H54 (cell line): ENCODE measurements at regions not wholly inside any gene's neighbourhood (a gene's known extent, or its start where the extent isn't known, plus 50 kb on each side); places are given as distances from the start of the nearest gene placed in this dataset.

Source experiments
- DNase-seq: peaks from one replicate; pipeline ENCODE4 v3.0.0; 2011; ENCODE audit warnings: low spot score, mixed read lengths; ENCODE audit not compliant: insufficient read length
- FAIRE-seq: peaks from 3 replicates; lab custom pipeline; 2011; peaks lifted over from hg19 to GRCh38; lab: Jason Lieb, UNC
- POLR2A ChIP-seq: IDR thresholded peaks from 2 replicates; pipeline ENCODE4 v1.6.1; 2011; ENCODE audit warnings: low read depth, mild to moderate bottlenecking, low read length

- FAIRE-seq (no peak), DNase-seq (no peak)
- no peak for TF ChIP-seq POLR2A
Observed at GRCh38 chr3:25272090-25272489, 156.0 kb upstream of the RARB start.

GRCh38 chr3:25273582-25274171 is 154.4 kb upstream of the RARB start:
- no peak for DNase-seq
- no peak for TF ChIP-seq POLR2A
- FAIRE-seq: no peak

- no peak for FAIRE-seq
- DNase-seq: no peak
- no peak for TF ChIP-seq POLR2A
Observed at GRCh38 chr3:25277503-25277902, 150.6 kb upstream of the RARB start.

GRCh38 chr3:25281041-25281731 is 146.9 kb upstream of the RARB start:
- no peak for TF ChIP-seq POLR2A
- no peak for DNase-seq
- no peak for FAIRE-seq

GRCh38 chr3:25281732-25282126 is 146.3 kb upstream of the RARB start:
- no peak for TF ChIP-seq POLR2A
- DNase-seq (no peak), FAIRE-seq (no peak)

GRCh38 chr3:25283613-25284012 is 144.4 kb upstream of the RARB start:
- FAIRE-seq (no peak), DNase-seq (no peak)
- TF ChIP-seq POLR2A: no peak

GRCh38 chr3:25284249-25284648 is 143.8 kb upstream of the RARB start:
- no peak for TF ChIP-seq POLR2A
- FAIRE-seq (no peak), DNase-seq (no peak)

- no peak for DNase-seq
- FAIRE-seq: no peak
- no peak for TF ChIP-seq POLR2A
Observed at GRCh38 chr3:25287291-25287884, 140.7 kb upstream of the RARB start.

GRCh38 chr3:25288413-25288812 is 139.7 kb upstream of the RARB start:
- no peak for TF ChIP-seq POLR2A

GRCh38 chr3:25289156-25289555 is 138.9 kb upstream of the RARB start:
- DNase-seq (no peak), FAIRE-seq (no peak)
- TF ChIP-seq POLR2A: no peak

More at GRCh38 chr3:25288413-25288812, 139.7 kb upstream of the RARB start:
- FAIRE-seq: no peak
- DNase-seq: no peak

GRCh38 chr3:25289663-25290062 is 138.4 kb upstream of the RARB start:
- FAIRE-seq (no peak), DNase-seq (no peak)
- no peak for TF ChIP-seq POLR2A

GRCh38 chr3:25291481-25291905 is 136.6 kb upstream of the RARB start:
- FAIRE-seq: no peak
- TF ChIP-seq POLR2A: no peak
- DNase-seq: no peak

- FAIRE-seq (no peak), DNase-seq (no peak)
- TF ChIP-seq POLR2A: no peak
Observed at GRCh38 chr3:25292036-25292435, 136.0 kb upstream of the RARB start.

GRCh38 chr3:25292595-25292994 is 135.5 kb upstream of the RARB start:
- FAIRE-seq: no peak

More at GRCh38 chr3:25292595-25292994, 135.5 kb upstream of the RARB start:
- DNase-seq: no peak
- no peak for TF ChIP-seq POLR2A
